Trophoblast cell (in vitro differentiated cells and primary cell): ENCODE measurements at regions not wholly inside any gene's neighbourhood (a gene's known extent, or its start where the extent isn't known, plus 50 kb on each side); places are given as distances from the start of the nearest gene placed in this dataset.

ENCODE experiments used
- DNase-seq, 2 donors: peaks; one replicate each; pipeline ENCODE4 v3.0.0-alpha.2; 2016
- H2AFZ ChIP-seq: 2 replicates; pipeline ENCODE4 v1.6.1; 2013; ENCODE audit warnings: low read length, moderate library complexity, mild to moderate bottlenecking; ENCODE audit not compliant: insufficient read depth, poor library complexity
- H2AK5ac ChIP-seq: 2 replicates; pipeline ENCODE4 v1.6.1; 2013; ENCODE audit warnings: mild to moderate bottlenecking, low read length
- H2BK120ac ChIP-seq: 2 replicates; pipeline ENCODE4 v1.6.1; 2013; ENCODE audit warnings: low read length, mild to moderate bottlenecking, moderate library complexity; ENCODE audit not compliant: insufficient read depth, poor library complexity
- H2BK12ac ChIP-seq: 2 replicates; pipeline ENCODE4 v1.6.1; 2013; ENCODE audit warnings: mild to moderate bottlenecking, low read length, moderate library complexity
- H2BK5ac ChIP-seq: 2 replicates; pipeline ENCODE4 v1.6.1; 2013; ENCODE audit warnings: low read length, low read depth, moderate library complexity, mild to moderate bottlenecking; ENCODE audit not compliant: poor library complexity
- H3K14ac ChIP-seq: 2 replicates; pipeline ENCODE4 v1.6.1; 2013; ENCODE audit warnings: mild to moderate bottlenecking, low read length
- H3K18ac ChIP-seq: 2 replicates; pipeline ENCODE4 v1.6.1; 2013; ENCODE audit warnings: mild to moderate bottlenecking, low read length
- H3K23ac ChIP-seq: 2 replicates; pipeline ENCODE4 v1.6.1; 2013; ENCODE audit warnings: low read length
- H3K27ac ChIP-seq: 2 replicates; pipeline ENCODE4 v1.5.1; 2013; ENCODE audit warnings: low read depth, mild to moderate bottlenecking, inconsistent platforms, low read length, moderate library complexity
- H3K27me3 ChIP-seq: 2 replicates; pipeline ENCODE4 v1.6.1; 2013; ENCODE audit warnings: inconsistent platforms, mild to moderate bottlenecking, low read length, moderate library complexity; ENCODE audit not compliant: insufficient read depth
- H3K36me3 ChIP-seq, 2 experiments: 1 replicate in 1 of 2; 2 replicates in 1 of 2; pipeline ENCODE4 v1.6.1; 2013; ENCODE audit warnings: low read length in 2 of 2, mild to moderate bottlenecking in 2 of 2, moderate library complexity in 1 of 2; ENCODE audit not compliant: insufficient read depth in 2 of 2, control insufficient read depth in 1 of 2
- H3K4ac ChIP-seq: 2 replicates; pipeline ENCODE4 v1.6.1; 2013; ENCODE audit warnings: low read depth, mild to moderate bottlenecking, low read length, moderate library complexity
- H3K4me1 ChIP-seq, 2 experiments: 1 replicate in 1 of 2; 2 replicates in 1 of 2; pipeline ENCODE4 v1.6.1; 2013; ENCODE audit warnings: low read length in 2 of 2, mild to moderate bottlenecking in 2 of 2, moderate library complexity in 1 of 2; ENCODE audit not compliant: insufficient read depth in 2 of 2, control insufficient read depth in 1 of 2
- H3K4me2 ChIP-seq: 2 replicates; pipeline ENCODE4 v1.6.1; 2013; ENCODE audit warnings: inconsistent platforms, mild to moderate bottlenecking, low read length, moderate library complexity
- H3K4me3 ChIP-seq: 2 replicates; pipeline ENCODE4 v1.5.1; 2013; ENCODE audit warnings: mild to moderate bottlenecking, low read depth, low read length, inconsistent platforms
- H3K79me1 ChIP-seq: one replicate; pipeline ENCODE4 v1.6.1; 2013; ENCODE audit warnings: low read length
- H3K79me2 ChIP-seq: 2 replicates; pipeline ENCODE4 v1.6.1; 2013; ENCODE audit warnings: low read length, mild to moderate bottlenecking; ENCODE audit not compliant: control insufficient read depth, insufficient read depth, poor library complexity
- H3K9ac ChIP-seq: 2 replicates; pipeline ENCODE4 v1.6.1; 2013; ENCODE audit warnings: mild to moderate bottlenecking, low read length
- H3K9me3 ChIP-seq: 2 replicates; pipeline ENCODE4 v1.6.1; 2013; ENCODE audit warnings: low read depth, mild to moderate bottlenecking, control low read depth, inconsistent platforms, low read length; ENCODE audit not compliant: insufficient read depth
- H4K12ac ChIP-seq: 2 replicates; pipeline ENCODE4 v1.6.1; 2013; ENCODE audit warnings: low read depth, mild to moderate bottlenecking, low read length, moderate library complexity
- H4K8ac ChIP-seq: 2 replicates; pipeline ENCODE4 v1.6.1; 2013; ENCODE audit warnings: low read depth, mild to moderate bottlenecking, low read length, moderate library complexity
- H4K91ac ChIP-seq: one replicate; pipeline ENCODE4 v1.6.1; 2013; ENCODE audit warnings: low read depth, mild to moderate bottlenecking, low read length, moderate library complexity
- WGBS: extraction: QIAGEN DNeasy Blood & Tissue Kit; methylation state at CpG from one replicate; pipeline ENCODE4 v1.1.7; 2013; ENCODE audit warnings: missing lambda C conversion rate; ENCODE audit not compliant: insufficient read length, insufficient coverage; ENCODE audit errors: extremely low coverage; 5-methylcytosine and 5-hydroxymethylcytosine counted together

- Histone ChIP-seq H3K36me3 (no peaks in the 10 kb centered on the region), H3K23ac (no peak overlapping the region), H2BK12ac (no peak overlapping the region), H4K12ac (no peak overlapping the region), H3K14ac (no peak overlapping the region), H3K4me1 (no peaks in the 10 kb centered on the region), H4K91ac (no peak overlapping the region), H3K79me1 (no peaks in the 10 kb centered on the region), H3K27ac (no peak overlapping the region), H3K27me3 (no peaks in the 10 kb centered on the region), H3K9me3 (no peaks in the 10 kb centered on the region), H2AK5ac (no peak overlapping the region), H3K18ac (no peak overlapping the region), H3K9ac (no peak overlapping the region), H2BK120ac (no peak overlapping the region), H3K79me2 (no peaks in the 10 kb centered on the region), H2AFZ (no peak overlapping the region), H3K4me2 (no peak overlapping the region), H3K4me3 (no peak overlapping the region), H3K4ac (no peak overlapping the region), H4K8ac (no peak overlapping the region), H2BK5ac (no peak overlapping the region)
- no CpG with 5 or more reads among the region's 1 CpG for WGBS
- no peak for DNase-seq
Observed at GRCh38 chr3:116569611-116570010, 124.3 kb upstream of the LSAMP start.

- Histone ChIP-seq H3K36me3 (no peaks in the 10 kb centered on the region), H2BK120ac (no peak overlapping the region)
Observed at GRCh38 chr3:116579840-116580239, 129.7 kb upstream of the TUSC7 start.

GRCh38 chr3:116586285-116586944, 123.2 kb upstream of the TUSC7 start:
- Histone ChIP-seq H3K36me3 (no peaks in the 10 kb centered on the region), H3K9ac (no peak overlapping the region)

More at GRCh38 chr3:116579840-116580239, 129.7 kb upstream of the TUSC7 start:
- H4K91ac ChIP-seq: no peak overlapping the region
- H3K9me3 ChIP-seq: no peaks in the 10 kb centered on the region
- H2BK12ac ChIP-seq: no peak overlapping the region
- no peak overlapping the region for H4K8ac ChIP-seq
- no peaks in the 10 kb centered on the region for H3K79me2 ChIP-seq
- no peaks in the 10 kb centered on the region for H3K4me1 ChIP-seq
- H3K4ac ChIP-seq: no peak overlapping the region
- no peak overlapping the region for H3K27ac ChIP-seq
- no peaks in the 10 kb centered on the region for H3K27me3 ChIP-seq
- no peak overlapping the region for H3K14ac ChIP-seq
- no peak overlapping the region for H3K4me3 ChIP-seq
- no peak overlapping the region for H3K9ac ChIP-seq
- H2BK5ac ChIP-seq: no peak overlapping the region
- H2AK5ac ChIP-seq: no peak overlapping the region
- no peak overlapping the region for H3K18ac ChIP-seq
- H3K23ac ChIP-seq: no peak overlapping the region
- no CpG with 5 or more reads among the region's 6 CpGs for WGBS
- no peak overlapping the region for H2AFZ ChIP-seq
- peak in 1 of 2 donors; percentile 1 for DNase-seq
- H3K79me1 ChIP-seq: no peaks in the 10 kb centered on the region
- H3K4me2 ChIP-seq: no peak overlapping the region
- no peak overlapping the region for H4K12ac ChIP-seq

GRCh38 chr3:116591236-116591635, 118.3 kb upstream of the TUSC7 start:
- Histone ChIP-seq H3K4me1 (peaks cover 0 to 2% of the 10 kb centered on the region in 2 experiments), H3K27me3 (no peaks in the 10 kb centered on the region), H3K79me2 (no peaks in the 10 kb centered on the region), H3K23ac (no peak overlapping the region), H4K12ac (no peak overlapping the region), H2BK5ac (no peak overlapping the region), H2AFZ (no peak overlapping the region), H2AK5ac (no peak overlapping the region), H3K4me3 (no peak overlapping the region), H2BK12ac (no peak overlapping the region), H2BK120ac (no peak overlapping the region), H3K4me2 (no peak overlapping the region), H3K79me1 (no peaks in the 10 kb centered on the region), H3K27ac (no peak overlapping the region), H3K36me3 (no peaks in the 10 kb centered on the region), H3K14ac (no peak overlapping the region), H3K4ac (no peak overlapping the region), H3K9ac (no peak overlapping the region), H3K18ac (no peak overlapping the region), H3K9me3 (no peaks in the 10 kb centered on the region), H4K91ac (no peak overlapping the region), H4K8ac (no peak overlapping the region)
- DNase-seq: no peak
- no CpG with 5 or more reads among the region's 3 CpGs for WGBS

More at GRCh38 chr3:116586285-116586944, 123.2 kb upstream of the TUSC7 start:
- Histone ChIP-seq H4K8ac (no peak overlapping the region), H3K23ac (no peak overlapping the region), H2BK12ac (no peak overlapping the region), H4K91ac (no peak overlapping the region), H4K12ac (no peak overlapping the region), H3K4me2 (no peak overlapping the region), H3K27ac (no peak overlapping the region), H3K14ac (no peak overlapping the region), H3K79me1 (no peaks in the 10 kb centered on the region), H3K4ac (no peak overlapping the region), H3K4me1 (no peaks in the 10 kb centered on the region), H2BK120ac (no peak overlapping the region), H3K9me3 (no peaks in the 10 kb centered on the region), H3K4me3 (no peak overlapping the region), H3K79me2 (no peaks in the 10 kb centered on the region), H2AK5ac (no peak overlapping the region), H3K18ac (no peak overlapping the region), H2BK5ac (no peak overlapping the region), H3K27me3 (no peaks in the 10 kb centered on the region), H2AFZ (no peak overlapping the region)
- no CpG with 5 or more reads among the region's 7 CpGs for WGBS
- DNase-seq: no peak
